ENCODE measurements at regions not wholly inside any gene's neighbourhood (a gene's known extent, or its start where the extent isn't known, plus 50 kb on each side); places are given as distances from the start of the nearest gene placed in this dataset.
A peak's percentile ranks its signal among the peaks of the same experiment; 100 is the strongest.
"Not testable (repeated sequence)": the region's sequence is repeated elsewhere in the genome, so short reads cannot be mapped to it uniquely, and the experiment has no call there.

GRCh38 chr6:71360556-71361335, 72.1 kb downstream of the OGFRL1 start:
- DNase-seq = not testable (repeated sequence)

- no peak for DNase-seq
Observed at GRCh38 chr6:71364889-71365542, 76.4 kb downstream of the OGFRL1 start.

- peak; percentile 1 for DNase-seq
Observed at GRCh38 chr6:71367756-71368155, 79.1 kb downstream of the OGFRL1 start.

- DNase-seq = no peak
Observed at GRCh38 chr6:71368284-71368683, 79.7 kb downstream of the OGFRL1 start.

- DNase-seq = no peak
Observed at GRCh38 chr6:71371559-71371958, 82.9 kb downstream of the OGFRL1 start.

- no peak for DNase-seq
Observed at GRCh38 chr6:71373943-71374342, 85.3 kb downstream of the OGFRL1 start.

- DNase-seq = no peak
Observed at GRCh38 chr6:71375676-71376075, 87.1 kb downstream of the OGFRL1 start.

- DNase-seq = no peak
Observed at GRCh38 chr6:71376830-71377229, 88.2 kb downstream of the OGFRL1 start.

- no peak for DNase-seq
Observed at GRCh38 chr6:71383476-71383875, 94.9 kb downstream of the OGFRL1 start.

GRCh38 chr6:71383901-71384489, 95.4 kb downstream of the OGFRL1 start:
- peak; percentile 17 for DNase-seq

- DNase-seq = no peak
Observed at GRCh38 chr6:71385111-71385822, 96.7 kb downstream of the OGFRL1 start.

- DNase-seq = no peak
Observed at GRCh38 chr6:71386215-71386614, 97.6 kb downstream of the OGFRL1 start.

- DNase-seq = no peak
Observed at GRCh38 chr6:71387179-71387578, 98.6 kb downstream of the OGFRL1 start.

GRCh38 chr6:71388068-71388744, 99.6 kb downstream of the OGFRL1 start:
- no peak for DNase-seq

- no peak for DNase-seq
Observed at GRCh38 chr6:71388856-71389527, 100.4 kb downstream of the OGFRL1 start.

- no peak for DNase-seq
Observed at GRCh38 chr6:71391126-71391525, 102.5 kb downstream of the OGFRL1 start.

GRCh38 chr6:71392276-71392675, 103.7 kb downstream of the OGFRL1 start:
- no peak for DNase-seq

- DNase-seq = no peak
Observed at GRCh38 chr6:71393471-71393870, 104.9 kb downstream of the OGFRL1 start.

- DNase-seq = no peak
Observed at GRCh38 chr6:71393981-71394432, 105.4 kb downstream of the OGFRL1 start.

- DNase-seq = no peak
Observed at GRCh38 chr6:71394926-71395325, 106.3 kb downstream of the OGFRL1 start.

- DNase-seq = no peak
Observed at GRCh38 chr6:71395731-71396409, 107.3 kb downstream of the OGFRL1 start.

- no peak for DNase-seq
Observed at GRCh38 chr6:71396410-71396801, 107.8 kb downstream of the OGFRL1 start.
